DMS79 treated with DMSO at 0.1 percent for 48 hours (cell line): ENCODE measurements at regions not wholly inside any gene's neighbourhood (a gene's known extent, or its start where the extent isn't known, plus 50 kb on each side); places are given as distances from the start of the nearest gene placed in this dataset.
A peak's percentile ranks its signal among the peaks of the same experiment; 100 is the strongest.

ENCODE experiments used
- DNase-seq: peaks from one replicate; lab custom pipeline; 2025; lab: John Stamatoyannopoulos, UW

DNA sequence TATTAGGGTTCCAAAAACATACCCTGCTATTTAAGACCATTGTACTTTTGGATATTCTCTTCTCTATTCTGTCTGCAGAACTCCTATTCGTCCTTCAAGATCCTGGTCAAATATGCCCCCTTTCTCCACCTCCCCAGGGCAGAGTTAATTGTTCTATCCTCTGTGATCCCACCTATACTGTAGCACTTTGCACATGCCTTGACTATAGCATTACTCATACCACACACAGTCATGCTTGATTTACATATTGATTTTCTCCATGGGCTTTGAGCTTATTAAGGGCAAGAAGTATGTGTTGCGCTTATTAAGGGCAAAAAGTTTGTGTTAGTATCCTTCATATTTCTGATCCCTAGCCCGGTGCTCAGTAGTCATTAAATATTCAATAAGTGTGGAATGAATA lies 263.7 kb upstream of the CADM1 start:
- no peak for DNase-seq

DNA sequence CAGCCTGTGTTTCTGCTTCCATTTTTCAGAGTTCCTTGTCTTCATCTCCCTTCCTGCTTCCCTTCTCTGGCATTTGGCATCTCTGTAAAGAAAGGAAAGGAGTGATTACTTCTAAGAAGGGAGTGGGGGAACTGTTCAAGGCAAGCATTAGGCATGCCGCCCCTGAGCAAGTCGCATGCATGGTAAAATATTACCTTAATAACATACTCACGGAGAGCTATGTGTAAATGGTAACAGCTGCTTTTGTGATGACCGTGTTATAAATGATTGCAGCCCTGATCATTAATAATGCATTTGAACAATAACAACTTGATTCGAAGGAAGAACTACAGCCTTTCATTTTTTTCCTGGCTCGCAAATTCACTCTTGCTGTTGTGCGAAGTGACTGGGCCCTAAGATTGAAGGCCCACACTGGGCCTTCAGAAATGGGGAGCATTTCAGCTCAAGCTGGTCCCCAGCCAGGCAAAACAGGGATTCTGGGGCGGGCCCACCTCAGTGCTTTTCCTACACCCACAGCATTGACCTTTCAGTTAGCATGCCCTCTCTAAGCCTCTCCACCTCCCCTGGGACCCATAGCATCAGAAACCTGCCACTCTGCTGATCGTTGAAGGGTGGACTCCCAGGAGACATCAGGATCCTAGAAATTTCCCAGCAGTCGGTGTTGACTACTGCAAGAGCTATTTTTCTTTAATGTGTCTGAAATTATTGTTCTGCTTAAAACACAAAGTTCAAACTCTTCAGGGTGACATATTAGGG lies 263.0 kb upstream of the CADM1 start:
- DNase-seq: no peak

DNA sequence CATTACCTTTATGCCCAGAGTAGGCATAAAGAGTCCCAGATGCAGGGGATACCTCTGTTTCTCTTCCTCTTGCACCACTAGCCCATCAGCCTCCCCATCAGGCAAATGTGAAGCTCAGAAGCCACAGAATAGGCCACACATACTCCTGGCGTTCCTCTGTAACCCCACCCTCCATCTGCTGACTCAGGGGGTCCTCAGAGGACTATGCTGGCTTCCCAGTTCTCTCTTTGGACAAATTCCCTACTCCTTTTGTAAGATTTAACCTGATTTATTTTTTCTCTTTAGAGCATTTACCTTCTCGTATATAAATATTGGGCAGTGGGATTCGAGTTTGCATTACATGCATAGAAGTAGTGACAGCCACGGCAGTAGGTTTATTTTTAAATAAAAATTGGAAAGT lies 262.3 kb upstream of the CADM1 start:
- no peak for DNase-seq

DNA sequence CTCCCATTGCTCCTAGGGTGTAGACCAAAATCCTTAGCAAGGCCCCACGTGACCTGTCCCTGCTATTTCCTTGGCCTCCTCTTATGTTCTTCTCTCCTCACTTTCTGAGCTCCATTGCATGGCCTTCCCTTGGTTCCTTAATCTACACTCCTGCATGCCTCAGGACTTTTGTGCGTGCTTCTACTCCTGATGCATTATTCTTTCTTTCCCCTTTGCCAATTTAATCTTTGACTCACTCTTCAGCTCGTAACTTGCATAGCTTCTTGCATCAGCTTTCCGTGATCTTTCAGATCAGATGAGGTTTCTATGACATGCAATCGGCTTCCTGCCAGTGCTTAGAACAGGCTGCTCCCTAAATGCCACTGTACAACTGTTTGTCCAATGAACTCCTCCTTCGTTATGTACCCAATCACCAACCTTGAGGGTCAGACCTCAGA lies 261.6 kb upstream of the CADM1 start:
- DNase-seq: no peak

DNA sequence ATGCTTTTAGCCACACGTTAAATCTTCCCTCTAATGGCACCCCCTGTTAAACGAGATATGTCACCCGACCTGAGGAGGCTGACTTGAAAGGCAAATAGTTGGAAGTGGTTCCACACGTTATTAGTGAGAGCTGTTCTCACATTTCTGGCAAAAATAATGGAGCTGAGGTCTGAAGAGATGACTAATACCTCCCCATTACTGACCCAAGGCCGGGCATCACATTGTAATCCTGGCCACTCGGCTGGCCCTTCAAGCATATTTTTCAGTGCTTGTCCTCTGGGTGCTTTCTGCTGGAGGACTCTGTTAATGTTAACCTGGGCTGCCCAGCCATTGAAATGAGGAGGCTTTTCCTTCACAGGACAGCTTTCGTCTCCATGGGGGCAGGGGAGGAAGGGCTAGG lies 260.0 kb upstream of the CADM1 start:
- DNase-seq: no peak

DNA sequence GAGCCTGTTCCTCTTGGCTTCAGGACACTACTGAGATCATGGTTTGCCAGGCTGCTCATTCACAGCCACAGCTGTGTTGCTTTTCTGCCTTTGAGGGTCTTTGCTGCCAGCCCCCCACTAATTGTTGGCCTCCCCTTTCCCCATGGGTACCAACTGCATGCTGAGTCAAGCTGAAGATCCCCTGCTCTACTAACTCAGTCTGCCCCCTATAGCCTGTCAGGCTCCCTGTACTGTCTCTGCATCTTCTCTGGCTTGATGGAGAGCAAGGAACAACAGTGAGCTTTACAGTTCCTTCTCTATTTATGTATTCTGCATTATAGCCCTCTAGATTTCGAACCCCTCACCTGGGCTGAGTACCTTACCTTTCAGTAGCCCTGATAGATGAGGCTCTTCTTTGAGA lies 257.6 kb upstream of the CADM1 start:
- no peak for DNase-seq

DNA sequence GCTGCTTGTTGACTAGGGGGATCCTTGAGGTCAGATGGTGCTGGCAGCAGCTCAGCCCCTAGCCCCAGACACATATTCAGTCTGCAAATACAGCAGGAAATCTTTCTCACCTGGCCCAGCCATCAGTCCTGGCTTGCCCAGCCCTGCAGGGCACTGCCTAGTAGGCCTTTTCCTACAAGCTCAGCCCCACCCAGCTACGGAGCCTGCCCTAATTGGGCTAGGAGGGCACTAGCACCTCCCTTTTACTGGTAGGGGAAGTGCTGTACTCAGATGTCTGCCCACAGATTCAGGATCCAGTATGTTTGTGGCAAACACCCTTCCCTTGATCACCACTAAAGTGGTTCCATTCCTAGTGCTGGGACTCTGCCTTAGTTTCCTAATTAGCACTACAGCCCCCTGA lies 257.1 kb upstream of the CADM1 start:
- no peak for DNase-seq

DNA sequence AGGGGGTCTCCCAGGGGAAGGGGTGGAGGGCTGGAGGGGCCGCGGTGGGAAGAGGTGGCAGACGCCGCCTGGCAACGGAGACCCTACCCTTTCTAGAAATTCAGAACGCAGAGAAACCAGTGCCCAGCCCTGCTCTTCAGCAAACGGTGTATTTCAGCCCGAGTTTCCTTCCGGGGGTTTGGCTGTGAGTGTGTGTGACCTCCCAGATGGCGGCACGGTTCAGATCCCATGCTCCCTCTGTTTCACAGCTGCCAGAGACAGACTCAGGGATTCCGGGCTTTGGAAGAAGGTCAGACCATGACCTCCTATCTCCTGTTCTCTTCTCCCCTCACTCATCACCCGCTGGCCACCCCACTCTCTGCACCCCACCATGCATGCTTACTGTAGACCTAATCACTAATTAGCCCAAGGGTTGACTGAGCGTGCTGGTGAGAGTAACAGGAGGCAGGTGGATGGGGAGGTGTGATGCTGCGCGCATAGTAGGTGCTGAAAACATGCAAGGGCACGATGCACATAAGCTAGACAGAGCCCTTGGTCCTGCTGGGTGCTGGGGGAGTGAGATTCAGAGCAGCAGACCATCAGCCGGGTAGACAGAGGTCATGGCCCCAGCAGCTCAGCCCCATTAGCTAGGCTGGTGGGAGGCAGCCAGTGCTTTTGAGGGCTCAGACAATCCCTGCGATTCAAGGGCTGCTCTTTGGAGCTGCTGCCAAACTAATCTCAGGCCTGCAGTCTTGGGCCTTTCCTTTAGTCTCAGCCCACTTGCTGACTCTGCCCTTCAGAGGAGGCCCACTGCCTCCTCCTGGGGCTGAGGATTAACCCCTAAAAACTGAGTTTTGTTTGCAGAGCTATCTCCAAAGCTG lies 256.5 kb upstream of the CADM1 start:
- DNase-seq: no peak

DNA sequence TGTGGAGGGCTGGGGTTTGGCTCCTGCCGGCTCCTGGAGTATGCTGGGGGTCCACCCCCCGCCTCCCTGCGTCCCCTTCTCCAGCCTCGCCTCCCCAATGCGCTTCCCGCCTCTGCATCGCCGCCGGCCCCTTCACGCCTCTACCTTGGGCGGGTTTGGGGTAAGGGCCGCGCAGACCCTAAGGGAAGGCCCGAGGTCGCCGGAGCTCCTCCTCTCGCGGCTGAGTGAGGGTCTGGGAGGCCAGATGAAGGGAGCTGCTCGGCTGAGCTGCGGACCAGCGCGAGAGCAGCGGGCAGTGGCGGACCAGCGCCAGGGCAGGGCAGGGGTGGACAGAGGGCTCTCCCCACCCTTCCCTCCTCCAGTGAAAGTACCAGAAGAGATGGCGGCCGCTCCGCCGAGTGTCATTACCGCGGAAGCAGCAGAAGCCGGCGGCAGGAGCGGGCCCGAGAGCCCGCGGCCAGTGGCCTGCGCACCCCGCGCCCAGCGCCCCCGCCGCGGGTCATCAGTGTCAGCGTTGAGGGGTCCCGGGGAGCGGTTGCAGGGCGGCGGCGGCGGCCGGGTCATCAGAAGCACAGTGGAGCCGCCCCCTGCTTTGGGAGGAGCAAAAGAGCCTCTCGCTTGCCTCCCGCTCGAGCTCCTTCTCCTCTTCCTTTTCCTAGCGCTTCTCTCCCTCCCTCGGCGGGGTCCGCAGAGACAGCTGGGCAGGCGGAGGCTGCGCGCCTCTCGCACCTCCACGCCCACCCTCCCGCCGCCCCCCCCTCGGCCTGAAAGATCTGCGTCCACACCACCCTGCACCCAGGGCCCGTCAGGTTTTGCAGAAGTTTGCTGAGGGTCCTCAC lies 255.6 kb upstream of the CADM1 start:
- peak; percentile 24 for DNase-seq

DNA sequence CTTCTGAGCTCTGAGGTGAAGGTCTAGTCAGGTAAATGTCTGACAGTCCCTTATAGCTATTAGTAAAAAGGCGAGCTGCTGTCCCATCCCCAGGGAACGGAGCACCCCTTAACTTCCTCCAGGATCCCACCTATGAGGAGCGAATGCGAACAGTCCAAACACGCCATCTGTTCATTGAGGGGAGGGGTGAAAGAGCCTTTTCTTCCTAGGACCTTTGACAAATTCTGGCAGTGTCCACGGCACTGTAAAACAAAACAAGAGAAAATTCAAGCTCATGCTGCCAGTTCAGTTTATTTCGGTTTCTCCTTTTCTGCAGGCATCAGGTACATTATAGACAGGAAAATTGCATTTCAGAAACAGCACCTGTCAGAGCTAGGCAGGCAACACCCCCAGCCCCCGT lies 253.8 kb upstream of the CADM1 start:
- no peak for DNase-seq

DNA sequence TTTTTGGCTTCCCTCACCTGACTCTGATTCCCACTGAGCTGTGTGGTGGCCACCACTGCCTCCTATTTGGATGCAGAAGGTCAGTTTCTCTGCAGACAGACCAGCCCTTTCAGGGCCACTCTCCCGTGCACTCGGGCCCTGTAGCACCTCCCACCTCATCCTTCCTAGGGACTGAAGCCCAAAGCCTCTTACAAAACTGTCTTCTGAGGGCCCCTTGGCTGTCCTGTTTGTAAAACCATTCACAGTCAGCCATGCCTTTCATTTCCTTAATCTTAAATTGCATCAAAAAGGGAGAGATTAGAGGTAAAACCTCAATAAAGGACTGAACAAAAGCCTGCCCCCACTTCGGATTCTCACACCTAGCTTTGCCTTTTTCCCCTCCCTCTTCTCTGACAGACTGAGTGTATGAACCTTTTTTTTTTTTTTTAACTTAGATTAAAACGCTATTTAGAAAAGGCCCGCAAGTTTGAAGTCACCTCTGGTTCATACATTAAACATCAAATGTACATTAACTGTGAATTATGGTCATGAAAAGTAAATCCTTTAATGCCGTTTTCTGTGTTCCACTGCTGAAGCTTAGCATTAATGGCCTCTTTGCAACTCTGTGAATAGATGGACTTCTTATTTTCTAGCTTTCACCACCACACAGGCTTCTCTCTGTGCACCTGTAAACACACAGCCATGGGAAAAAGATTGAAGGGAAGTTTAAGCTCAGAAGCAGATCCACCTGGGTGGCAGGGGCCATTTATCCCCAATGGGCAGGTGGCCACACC lies 247.2 kb upstream of the CADM1 start:
- DNase-seq: no peak

DNA sequence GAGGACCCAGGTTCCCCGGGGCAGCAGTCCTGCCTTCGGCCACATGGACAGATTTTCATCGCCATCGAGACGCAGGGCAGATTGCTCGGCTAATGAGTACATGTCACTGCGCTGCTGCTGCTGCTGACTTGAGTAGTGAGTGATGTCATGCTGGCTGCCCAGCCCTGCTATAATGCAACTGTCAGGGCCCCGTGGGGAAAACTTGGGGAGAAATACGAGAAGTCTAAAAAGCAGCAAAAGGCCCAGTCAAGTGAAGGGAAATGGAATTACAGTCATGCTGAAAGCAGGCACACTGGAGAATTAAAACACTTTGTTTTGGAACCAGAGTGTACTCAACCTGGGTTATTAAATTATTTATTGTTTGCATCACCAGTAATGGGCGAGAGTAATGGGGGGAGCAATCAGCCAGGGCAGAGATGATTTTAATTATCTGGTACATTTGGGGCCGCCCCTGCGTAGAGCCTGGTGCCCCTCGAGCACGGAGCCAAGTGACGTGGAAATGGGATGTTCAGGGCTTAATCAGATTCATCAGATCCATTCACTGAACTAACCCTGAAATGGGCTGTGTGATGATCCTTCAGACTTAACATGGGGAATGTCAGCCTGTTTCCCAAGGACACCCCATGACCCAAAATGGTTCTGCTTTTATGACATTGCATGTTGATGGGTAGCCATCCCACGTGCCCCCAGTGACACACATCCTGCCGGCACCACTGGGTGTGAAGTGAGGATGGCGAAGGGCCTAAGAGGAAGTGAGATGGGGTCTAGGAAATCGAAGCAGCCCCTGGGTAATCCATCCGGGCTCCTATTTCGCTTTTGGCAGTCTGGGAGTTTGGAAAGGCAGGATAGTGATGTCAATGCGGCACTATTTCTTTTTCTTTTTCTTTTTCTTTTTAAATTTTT lies 241.6 kb upstream of the CADM1 start:
- no peak for DNase-seq

DNA sequence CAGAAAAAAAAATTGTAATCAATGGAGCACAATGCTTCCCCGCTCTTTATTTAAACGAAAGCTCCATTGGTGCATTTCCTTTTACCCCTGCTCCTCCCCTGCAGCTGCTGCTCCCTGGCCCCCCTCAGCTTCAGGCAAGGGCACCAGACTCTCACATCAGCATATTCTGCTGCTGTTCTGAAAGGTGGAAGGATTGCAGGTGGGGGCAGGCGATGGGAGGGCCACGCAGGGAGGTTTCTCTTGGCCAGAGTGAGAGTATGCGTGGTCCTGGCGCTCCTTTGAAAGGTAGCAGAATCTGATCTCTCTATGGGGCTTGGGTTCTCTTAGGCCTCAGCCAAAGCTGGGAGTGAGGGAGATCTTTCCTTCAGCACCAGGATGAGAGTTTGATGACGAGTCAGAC lies 240.9 kb upstream of the CADM1 start:
- DNase-seq: no peak

DNA sequence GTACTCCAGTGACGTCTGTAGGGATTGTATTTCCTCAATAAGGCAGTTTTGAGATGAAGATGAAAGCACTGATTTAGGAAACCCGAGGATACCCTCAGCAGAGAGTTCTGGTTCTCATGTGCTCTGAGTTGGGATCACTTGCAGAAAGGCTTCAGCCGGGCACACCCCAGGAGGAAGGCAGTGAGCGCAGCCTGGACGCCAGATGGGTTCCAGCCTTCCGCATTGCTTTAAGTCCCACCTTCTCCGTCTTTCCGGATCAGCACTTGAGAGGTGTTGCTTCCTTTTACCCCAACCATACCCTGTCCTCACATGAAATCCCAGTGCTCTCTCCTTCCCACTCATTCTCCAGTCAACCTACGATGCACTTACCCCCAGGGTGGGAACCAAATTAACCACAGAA lies 239.5 kb upstream of the CADM1 start:
- DNase-seq: no peak

DNA sequence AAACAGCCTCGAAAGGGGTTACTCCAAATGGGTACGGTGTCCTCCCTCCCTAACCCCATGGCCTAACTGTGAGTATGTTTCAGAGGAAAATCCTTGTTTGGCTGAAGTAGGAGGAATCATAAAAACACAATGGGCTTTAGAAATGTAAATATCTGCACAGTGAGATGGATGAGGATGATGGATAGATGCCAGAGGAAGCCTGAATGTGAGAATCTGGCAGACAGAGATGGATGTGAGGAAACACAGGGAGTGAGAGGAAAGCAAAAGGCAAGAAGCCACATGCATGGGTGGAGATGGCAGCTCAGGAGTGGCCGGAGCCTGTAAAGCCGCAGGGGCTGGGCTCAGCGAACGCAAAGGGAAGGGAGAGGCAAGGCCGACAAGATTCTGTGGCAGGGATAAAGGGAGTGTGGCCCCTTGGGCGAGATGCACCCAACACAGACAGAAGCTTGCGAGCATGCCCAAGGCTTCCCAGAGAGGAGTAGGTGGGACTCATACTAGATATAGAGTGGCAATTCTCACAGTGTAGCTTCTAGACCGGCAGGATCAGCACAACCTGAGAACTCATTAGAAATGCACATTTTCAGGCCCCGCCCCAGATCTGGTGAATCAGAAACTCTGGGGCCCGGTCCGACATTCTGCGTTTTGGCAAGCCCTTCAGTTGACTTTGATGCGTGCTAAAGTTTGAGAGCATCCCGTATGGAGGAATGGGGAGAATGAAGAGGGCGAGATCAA lies 237.3 kb upstream of the CADM1 start:
- no peak for DNase-seq

DNA sequence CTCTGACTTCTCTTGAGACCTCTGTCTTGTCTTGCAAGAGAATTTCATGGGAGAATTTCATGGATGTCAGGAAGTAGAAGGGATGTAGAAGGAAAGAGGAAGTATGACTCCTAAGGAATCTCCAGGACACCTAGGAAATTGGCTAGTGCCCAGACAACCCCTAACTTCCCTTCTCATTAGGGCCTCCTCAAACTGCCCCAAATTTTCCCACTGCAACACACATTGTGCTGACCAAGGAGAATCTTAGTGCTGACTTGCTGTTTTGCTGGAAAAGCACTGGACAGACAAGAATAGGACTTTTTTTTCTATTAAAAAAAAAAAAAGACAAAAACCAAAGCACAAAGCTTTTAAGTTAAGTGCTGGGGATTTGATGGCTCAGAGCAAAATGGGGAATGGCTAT lies 236.1 kb upstream of the CADM1 start:
- DNase-seq: no peak

DNA sequence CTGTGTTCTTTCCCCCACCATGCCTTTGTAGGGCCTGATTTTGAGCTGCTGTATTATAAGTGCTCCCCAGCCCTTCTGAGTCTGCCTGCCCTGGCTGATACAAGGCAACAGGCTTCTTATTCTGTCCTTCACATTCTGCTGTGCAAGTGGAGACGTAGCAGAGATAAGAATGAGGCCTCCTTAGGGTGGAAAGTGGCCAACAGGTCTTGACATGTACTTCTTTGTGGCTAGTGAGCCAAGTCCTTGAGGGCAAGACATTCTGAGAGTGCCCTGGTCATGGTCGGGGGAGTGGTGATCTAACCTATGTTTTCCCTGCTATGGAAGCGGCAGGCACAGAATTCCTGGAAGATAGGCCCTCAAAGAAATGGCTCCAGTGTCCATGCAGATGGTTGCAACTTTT lies 235.7 kb upstream of the CADM1 start:
- peak; percentile 24 for DNase-seq

DNA sequence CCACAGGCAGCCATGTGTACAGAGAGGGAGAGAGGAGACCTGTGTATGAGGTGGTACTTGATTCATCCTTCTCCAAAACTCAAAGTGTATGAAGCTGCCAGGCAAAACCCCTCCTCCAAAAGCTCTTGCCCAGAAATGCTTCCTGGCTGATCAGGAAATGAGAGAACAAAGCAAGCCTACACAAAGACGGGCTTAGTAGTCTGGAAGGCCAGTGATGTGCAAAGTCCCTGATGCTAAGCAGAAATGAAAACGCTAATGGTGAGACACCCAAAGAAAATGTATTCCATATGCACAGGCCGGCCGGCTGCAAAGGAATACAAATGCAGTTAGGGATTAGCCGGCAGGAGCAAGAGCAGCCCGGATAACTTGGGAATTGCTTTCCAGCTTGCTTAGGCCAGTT lies 234.9 kb upstream of the CADM1 start:
- DNase-seq: no peak

DNA sequence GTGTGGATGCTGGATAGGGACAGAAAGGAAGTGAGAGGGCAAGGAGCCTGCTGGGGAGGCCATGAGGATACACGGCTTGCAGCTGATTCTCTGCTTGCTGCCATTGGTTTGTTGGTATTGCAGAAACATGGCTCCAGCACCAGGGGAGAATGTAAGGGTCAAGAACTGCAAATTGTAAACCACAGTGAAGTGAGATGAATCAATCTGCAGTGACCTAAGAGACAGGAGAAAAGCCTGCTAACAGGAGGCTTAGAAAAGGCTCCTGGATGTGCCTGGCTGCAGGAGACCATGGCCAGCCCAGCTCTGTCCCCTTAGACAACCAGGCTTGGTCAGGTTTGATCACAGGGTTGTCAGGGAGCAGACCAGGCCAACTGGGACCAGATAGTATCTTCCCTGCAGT lies 233.7 kb upstream of the CADM1 start:
- no peak for DNase-seq

DNA sequence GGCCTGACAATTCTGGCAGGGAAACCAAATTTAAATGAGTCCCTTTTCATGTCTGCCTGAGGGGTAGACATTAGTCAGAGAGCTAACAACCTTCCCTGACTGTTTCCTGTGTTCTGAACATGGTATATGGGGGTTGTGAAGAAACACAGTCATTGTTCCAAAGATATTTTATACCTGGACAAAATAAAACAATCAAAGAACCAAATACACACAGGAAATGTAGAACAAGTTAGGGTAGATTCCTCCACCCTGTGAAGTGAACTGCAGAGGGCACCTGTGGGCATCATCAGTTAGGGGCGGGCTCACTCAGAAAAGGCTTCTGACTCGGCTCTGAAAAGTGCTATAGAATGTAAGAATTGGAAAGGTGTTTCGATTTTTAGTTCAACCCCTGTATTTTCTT lies 231.9 kb upstream of the CADM1 start:
- DNase-seq: no peak
